Stimulated activated CD8-positive, alpha-beta memory T cell treated with anti-CD3 and anti-CD28 coated beads, Interleukin-12 subunit alpha, Interleukin-12 subunit beta, amount 100 ng/mL, for 24 hours (primary cell): ENCODE measurements at regions not wholly inside any gene's neighbourhood (a gene's known extent, or its start where the extent isn't known, plus 50 kb on each side); places are given as distances from the start of the nearest gene placed in this dataset.

Experiments
- DNase-seq: peaks from one replicate; pipeline ENCODE4 v3.0.0-alpha.2; 2020; ENCODE audit errors: extremely low read depth

GRCh38 chrX:39910651-39911050 is 187.1 kb downstream of the BCOR start:
- DNase-seq: no peak

GRCh38 chrX:39911278-39911897 is 186.4 kb downstream of the BCOR start:
- DNase-seq: no peak

- DNase-seq: no peak
These were observed 185.6 kb downstream of the BCOR start for GRCh38 chrX:39912126-39912525.

GRCh38 chrX:39915081-39915480 is 182.7 kb downstream of the BCOR start:
- no peak for DNase-seq

GRCh38 chrX:39915596-39915995 is 182.2 kb downstream of the BCOR start:
- no peak for DNase-seq

GRCh38 chrX:39921838-39922237 is 175.9 kb downstream of the BCOR start:
- DNase-seq: no peak

- no peak for DNase-seq
These were observed 175.3 kb downstream of the BCOR start for GRCh38 chrX:39922488-39922887.

GRCh38 chrX:39922926-39923325 is 174.8 kb downstream of the BCOR start:
- no peak for DNase-seq

- no peak for DNase-seq
These were observed 170.4 kb downstream of the BCOR start for GRCh38 chrX:39927380-39927779.

- no peak for DNase-seq
These were observed 168.9 kb downstream of the BCOR start for GRCh38 chrX:39928704-39929378.

GRCh38 chrX:39929379-39930025 is 168.3 kb downstream of the BCOR start:
- no peak for DNase-seq

GRCh38 chrX:39930786-39931528 is 166.8 kb downstream of the BCOR start:
- DNase-seq: no peak

GRCh38 chrX:39931529-39932282 is 166.1 kb downstream of the BCOR start:
- DNase-seq: no peak

GRCh38 chrX:39935411-39936064 is 162.2 kb downstream of the BCOR start:
- DNase-seq: no peak

GRCh38 chrX:39936886-39937770 is 160.6 kb downstream of the BCOR start:
- DNase-seq: no peak

GRCh38 chrX:39938466-39938865 is 159.3 kb downstream of the BCOR start:
- DNase-seq: no peak

GRCh38 chrX:39939678-39940077 is 158.1 kb downstream of the BCOR start:
- DNase-seq: no peak

GRCh38 chrX:39941332-39941920 is 156.3 kb downstream of the BCOR start:
- no peak for DNase-seq

GRCh38 chrX:39944416-39944815 is 153.3 kb downstream of the BCOR start:
- no peak for DNase-seq

GRCh38 chrX:39945709-39946108 is 152.0 kb downstream of the BCOR start:
- no peak for DNase-seq
